ENCODE measurements at regions not wholly inside any gene's neighbourhood (a gene's known extent, or its start where the extent isn't known, plus 50 kb on each side); places are given as distances from the start of the nearest gene placed in this dataset.
A peak's percentile ranks its signal among the peaks of the same experiment; 100 is the strongest.

- Mint-ChIP-seq H3K27ac (no peak overlapping the region), H3K36me3 (ENCODE audit: low read depth) (no peaks in the 10 kb centered on the region), H3K9me3 (no peaks in the 10 kb centered on the region), H3K4me3 (no peak overlapping the region), H3K4me1 (peaks cover 6% of the 10 kb centered on the region), H3K27me3 (peaks cover 23% of the 10 kb centered on the region)
- ATAC-seq (replicated peaks) = peak; percentile 75
These were observed 267.8 kb downstream of the PMP22 start for GRCh38 chr17:14997290-14997689.

DNA sequence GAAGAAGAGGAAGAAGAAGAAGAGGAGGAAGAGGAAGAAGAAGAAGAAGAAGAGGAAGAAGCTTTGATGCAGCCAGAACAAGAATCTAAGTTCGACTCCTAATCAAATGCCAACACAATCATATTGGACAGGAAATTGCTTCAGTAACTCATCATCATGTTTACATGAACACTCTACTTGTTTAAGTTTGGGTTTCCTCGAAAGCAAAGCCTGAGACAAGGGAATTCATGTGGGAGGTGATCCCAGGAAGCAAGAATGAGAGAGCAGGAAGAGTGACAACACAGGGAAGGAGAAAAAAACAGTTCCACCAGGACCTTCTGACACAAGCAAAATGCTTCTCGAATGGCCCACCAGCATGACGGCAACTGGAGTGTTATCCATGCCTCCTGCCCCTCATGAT lies 279.0 kb downstream of the PMP22 start:
- no peak overlapping the region for H3K4me3 Mint-ChIP-seq
- H3K9me3 Mint-ChIP-seq = peaks cover 6% of the 10 kb centered on the region
- peaks cover 12% of the 10 kb centered on the region for H3K27me3 Mint-ChIP-seq
- no peaks in the 10 kb centered on the region for H3K4me1 Mint-ChIP-seq
- ATAC-seq (replicated peaks) = no peak
- H3K36me3 Mint-ChIP-seq (ENCODE audit: low read depth) = no peaks in the 10 kb centered on the region
- H3K27ac Mint-ChIP-seq = no peak overlapping the region

GRCh38 chr17:14972844-14973243 lies 292.3 kb downstream of the PMP22 start:
- H3K27ac Mint-ChIP-seq = no peak overlapping the region
- no peaks in the 10 kb centered on the region for H3K4me1 Mint-ChIP-seq
- no peak for ATAC-seq (replicated peaks)
- H3K36me3 Mint-ChIP-seq (ENCODE audit: low read depth) = no peaks in the 10 kb centered on the region
- H3K9me3 Mint-ChIP-seq = peaks cover 16% of the 10 kb centered on the region
- H3K4me3 Mint-ChIP-seq = no peak overlapping the region
- H3K27me3 Mint-ChIP-seq = peaks cover 23% of the 10 kb centered on the region

GRCh38 chr17:14971054-14971453 lies 294.1 kb downstream of the PMP22 start:
- no peak for ATAC-seq (replicated peaks)
- Mint-ChIP-seq H3K4me1 (no peaks in the 10 kb centered on the region), H3K36me3 (ENCODE audit: low read depth) (no peaks in the 10 kb centered on the region), H3K4me3 (no peak overlapping the region), H3K27ac (no peak overlapping the region), H3K9me3 (peaks cover 16% of the 10 kb centered on the region), H3K27me3 (peaks cover 22% of the 10 kb centered on the region)

DNA sequence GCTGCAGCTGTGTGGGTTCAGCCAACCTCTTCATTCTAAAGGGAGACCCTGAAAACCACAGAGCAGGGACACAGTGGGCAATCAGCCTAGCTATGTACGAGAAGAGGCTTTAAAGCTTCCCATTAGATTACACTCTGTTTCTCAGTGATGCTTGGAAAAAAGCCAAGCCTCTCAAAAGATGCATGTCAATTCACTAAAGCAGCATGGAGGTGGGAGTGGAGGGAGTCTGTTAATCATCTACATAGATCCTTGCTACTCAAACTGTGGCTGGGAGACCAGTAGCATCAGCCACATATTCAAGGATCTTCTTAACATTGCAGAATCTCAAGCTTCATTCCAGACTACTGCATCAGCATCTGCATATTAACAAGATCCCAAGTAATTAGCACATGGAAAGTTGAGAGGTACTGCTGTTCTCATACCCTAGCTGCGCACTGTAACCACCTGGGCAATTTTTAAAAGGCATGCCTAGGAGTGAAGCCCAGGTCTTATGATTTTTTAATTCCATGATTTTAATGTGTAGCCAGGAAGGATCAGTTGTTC lies 305.9 kb downstream of the PMP22 start:
- Mint-ChIP-seq H3K4me3 (no peak overlapping the region), H3K27ac (no peak overlapping the region), H3K4me1 (no peaks in the 10 kb centered on the region), H3K36me3 (ENCODE audit: low read depth) (no peaks in the 10 kb centered on the region), H3K27me3 (peaks cover 7% of the 10 kb centered on the region), H3K9me3 (no peaks in the 10 kb centered on the region)
- no peak for ATAC-seq (replicated peaks)

DNA sequence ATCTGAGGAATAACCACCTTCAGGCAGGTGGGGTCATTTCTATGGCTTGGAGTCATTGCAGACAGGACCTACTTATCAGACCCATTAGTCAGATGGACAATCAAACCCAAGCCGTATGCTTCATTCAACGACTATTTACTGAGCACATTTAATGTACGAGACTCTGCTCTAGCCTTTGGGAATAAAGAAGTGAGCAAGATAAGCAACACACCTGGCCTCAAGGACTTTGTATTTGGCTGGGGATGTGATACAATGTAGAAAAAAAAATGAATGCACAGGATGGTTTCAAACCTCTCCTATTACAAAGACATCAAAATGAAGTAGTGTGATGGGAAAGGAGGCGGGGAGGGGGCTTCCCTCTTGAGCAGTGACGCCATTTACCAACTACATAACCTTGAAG lies 311.7 kb downstream of the PMP22 start:
- H3K9me3 Mint-ChIP-seq = no peaks in the 10 kb centered on the region
- H3K4me3 Mint-ChIP-seq = no peak overlapping the region
- ATAC-seq (replicated peaks) = no peak
- H3K36me3 Mint-ChIP-seq (ENCODE audit: low read depth) = no peaks in the 10 kb centered on the region
- no peaks in the 10 kb centered on the region for H3K4me1 Mint-ChIP-seq
- H3K27me3 Mint-ChIP-seq = peaks cover 11% of the 10 kb centered on the region
- H3K27ac Mint-ChIP-seq = no peak overlapping the region

DNA sequence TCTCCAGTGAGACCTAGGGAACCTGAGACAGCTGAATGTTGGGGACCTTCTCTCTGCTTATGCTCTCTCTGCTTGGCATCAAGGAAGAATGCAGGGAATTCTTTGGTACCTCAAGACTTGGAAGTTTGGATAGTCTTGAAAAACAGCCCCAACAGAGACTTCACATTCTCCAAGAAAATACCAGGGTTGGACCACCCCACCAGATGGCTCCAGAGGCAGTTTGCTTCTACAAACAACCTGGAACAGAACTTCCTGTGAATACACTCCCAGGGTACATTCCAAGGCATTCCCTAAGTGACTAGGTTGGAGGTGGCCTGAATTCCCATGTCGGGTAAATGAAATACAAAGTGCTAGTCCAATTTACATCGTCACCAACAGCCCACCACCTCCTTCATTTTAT lies 314.4 kb downstream of the PMP22 start:
- no peaks in the 10 kb centered on the region for H3K4me1 Mint-ChIP-seq
- no peaks in the 10 kb centered on the region for H3K9me3 Mint-ChIP-seq
- H3K36me3 Mint-ChIP-seq (ENCODE audit: low read depth) = no peaks in the 10 kb centered on the region
- H3K27ac Mint-ChIP-seq = no peak overlapping the region
- peaks cover 16% of the 10 kb centered on the region for H3K27me3 Mint-ChIP-seq
- ATAC-seq (replicated peaks) = no peak
- no peak overlapping the region for H3K4me3 Mint-ChIP-seq

GRCh38 chr17:14950216-14950615 lies 314.9 kb downstream of the PMP22 start:
- H3K9me3 Mint-ChIP-seq = no peaks in the 10 kb centered on the region
- no peak overlapping the region for H3K27ac Mint-ChIP-seq
- peaks cover 16% of the 10 kb centered on the region for H3K27me3 Mint-ChIP-seq
- H3K4me3 Mint-ChIP-seq = no peak overlapping the region
- no peaks in the 10 kb centered on the region for H3K4me1 Mint-ChIP-seq
- no peaks in the 10 kb centered on the region for H3K36me3 Mint-ChIP-seq (ENCODE audit: low read depth)
- ATAC-seq (replicated peaks) = no peak

DNA sequence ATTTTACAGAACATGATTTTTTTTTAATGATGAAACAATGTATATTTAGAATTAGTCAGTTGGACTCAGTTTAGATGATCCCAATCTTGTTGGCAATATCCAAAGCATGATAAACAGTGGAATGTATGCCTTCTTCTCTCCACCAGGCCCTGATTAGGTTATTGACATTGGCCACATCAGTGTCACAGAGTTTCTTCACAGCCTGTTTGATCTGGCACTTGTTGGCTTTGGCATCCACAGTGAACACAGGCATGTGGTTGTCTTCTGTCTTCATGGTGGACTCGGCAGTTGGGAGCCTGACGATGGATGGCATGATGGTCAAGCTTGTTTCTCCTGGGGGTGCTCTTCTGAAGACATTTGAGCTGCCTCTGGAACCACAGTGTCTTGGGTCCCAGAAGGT lies 317.5 kb downstream of the PMP22 start:
- H3K27ac Mint-ChIP-seq = no peak overlapping the region
- no peaks in the 10 kb centered on the region for H3K9me3 Mint-ChIP-seq
- no peak overlapping the region for H3K4me3 Mint-ChIP-seq
- H3K4me1 Mint-ChIP-seq = no peaks in the 10 kb centered on the region
- peaks cover 24% of the 10 kb centered on the region for H3K27me3 Mint-ChIP-seq
- H3K36me3 Mint-ChIP-seq (ENCODE audit: low read depth) = no peaks in the 10 kb centered on the region
- ATAC-seq (replicated peaks) = no peak

DNA sequence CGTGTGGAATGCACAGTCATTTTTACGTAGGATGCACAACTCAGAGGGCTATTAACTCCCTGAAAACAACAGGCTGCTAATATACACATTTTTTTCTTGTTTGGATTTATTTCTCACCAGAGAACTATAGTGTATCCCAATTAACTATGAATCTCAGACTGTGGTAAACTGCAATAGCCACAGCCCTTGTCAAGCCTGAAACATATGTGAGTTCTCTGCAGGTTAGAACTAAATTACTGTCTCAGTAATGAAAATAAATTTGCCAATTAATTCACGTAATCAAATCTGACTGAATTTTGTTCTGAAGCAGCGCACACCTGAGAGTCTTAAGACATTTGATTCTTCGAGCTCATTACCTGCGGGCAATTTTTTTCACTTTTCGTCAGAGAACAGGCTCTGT lies 318.6 kb downstream of the PMP22 start:
- Mint-ChIP-seq H3K4me3 (no peak overlapping the region), H3K27ac (no peak overlapping the region), H3K36me3 (ENCODE audit: low read depth) (no peaks in the 10 kb centered on the region), H3K9me3 (no peaks in the 10 kb centered on the region), H3K4me1 (no peaks in the 10 kb centered on the region), H3K27me3 (peaks cover 27% of the 10 kb centered on the region)
- ATAC-seq (replicated peaks) = no peak

GRCh38 chr17:14942526-14943190 lies 322.5 kb downstream of the PMP22 start:
- H3K27me3 Mint-ChIP-seq = peaks cover 25% of the 10 kb centered on the region
- H3K4me3 Mint-ChIP-seq = no peak overlapping the region
- no peak for ATAC-seq (replicated peaks)
- no peaks in the 10 kb centered on the region for H3K4me1 Mint-ChIP-seq
- no peak overlapping the region for H3K27ac Mint-ChIP-seq
- H3K36me3 Mint-ChIP-seq (ENCODE audit: low read depth) = no peaks in the 10 kb centered on the region
- no peaks in the 10 kb centered on the region for H3K9me3 Mint-ChIP-seq

DNA sequence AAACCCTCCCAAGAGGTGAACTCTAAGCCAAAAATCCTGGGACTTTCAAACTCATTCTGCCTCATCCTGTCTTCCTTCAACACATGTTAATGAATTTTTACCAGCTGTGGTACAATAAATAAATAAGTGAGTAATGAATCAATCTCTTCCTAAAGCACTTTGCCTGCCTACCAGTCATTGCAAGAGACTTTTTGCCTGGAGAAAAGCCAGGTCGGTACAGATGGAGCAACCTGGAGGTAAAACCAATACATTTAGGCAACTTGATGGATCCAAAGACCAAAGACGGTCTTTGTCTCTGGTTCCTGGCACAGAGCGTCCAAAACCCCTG lies 324.2 kb downstream of the PMP22 start:
- H3K4me1 Mint-ChIP-seq = no peaks in the 10 kb centered on the region
- no peak overlapping the region for H3K4me3 Mint-ChIP-seq
- H3K9me3 Mint-ChIP-seq = no peaks in the 10 kb centered on the region
- peaks cover 23% of the 10 kb centered on the region for H3K27me3 Mint-ChIP-seq
- no peak overlapping the region for H3K27ac Mint-ChIP-seq
- no peak for ATAC-seq (replicated peaks)
- no peaks in the 10 kb centered on the region for H3K36me3 Mint-ChIP-seq (ENCODE audit: low read depth)

GRCh38 chr17:14940108-14940937 lies 324.8 kb downstream of the PMP22 start:
- no peak for ATAC-seq (replicated peaks)
- H3K4me1 Mint-ChIP-seq = no peaks in the 10 kb centered on the region
- H3K27me3 Mint-ChIP-seq = peaks cover 24% of the 10 kb centered on the region
- H3K4me3 Mint-ChIP-seq = no peak overlapping the region
- no peaks in the 10 kb centered on the region for H3K36me3 Mint-ChIP-seq (ENCODE audit: low read depth)
- no peaks in the 10 kb centered on the region for H3K9me3 Mint-ChIP-seq
- no peak overlapping the region for H3K27ac Mint-ChIP-seq

DNA sequence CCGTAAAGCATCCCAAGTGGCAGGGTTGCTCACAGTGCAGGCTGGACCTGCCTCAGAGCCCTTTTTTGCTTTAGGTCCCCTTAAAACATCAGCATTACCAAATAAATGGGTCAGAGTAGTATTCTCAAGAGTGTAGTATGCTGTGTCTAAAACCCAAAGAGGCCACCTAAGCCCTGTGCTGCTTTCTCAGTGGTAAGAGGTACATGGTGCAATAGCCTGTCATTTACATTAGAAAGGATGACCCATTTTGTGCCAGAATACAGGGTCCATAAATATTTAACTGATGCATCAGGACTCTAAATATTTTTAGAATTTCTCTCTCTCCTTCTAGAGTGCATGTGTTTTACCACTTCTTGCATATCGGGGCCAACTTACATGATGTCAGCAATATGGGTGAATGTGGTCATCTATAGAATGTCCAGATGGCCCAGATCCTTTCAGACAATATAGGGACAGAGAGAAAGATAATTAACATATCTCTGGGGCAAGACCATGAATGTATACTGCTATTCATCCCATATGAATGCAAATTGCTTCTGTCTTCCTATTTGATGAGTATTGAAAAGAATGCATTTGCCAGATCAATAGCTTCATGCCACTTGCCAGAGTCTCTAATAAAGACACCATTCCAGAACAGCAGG lies 329.2 kb downstream of the PMP22 start:
- Mint-ChIP-seq H3K9me3 (no peaks in the 10 kb centered on the region), H3K27me3 (peaks cover 16% of the 10 kb centered on the region), H3K27ac (no peak overlapping the region), H3K4me1 (no peaks in the 10 kb centered on the region), H3K36me3 (ENCODE audit: low read depth) (no peaks in the 10 kb centered on the region), H3K4me3 (no peak overlapping the region)
- no peak for ATAC-seq (replicated peaks)
